ENCODE measurements at regions not wholly inside any gene's neighbourhood (a gene's known extent, or its start where the extent isn't known, plus 50 kb on each side); places are given as distances from the start of the nearest gene placed in this dataset.

DNA sequence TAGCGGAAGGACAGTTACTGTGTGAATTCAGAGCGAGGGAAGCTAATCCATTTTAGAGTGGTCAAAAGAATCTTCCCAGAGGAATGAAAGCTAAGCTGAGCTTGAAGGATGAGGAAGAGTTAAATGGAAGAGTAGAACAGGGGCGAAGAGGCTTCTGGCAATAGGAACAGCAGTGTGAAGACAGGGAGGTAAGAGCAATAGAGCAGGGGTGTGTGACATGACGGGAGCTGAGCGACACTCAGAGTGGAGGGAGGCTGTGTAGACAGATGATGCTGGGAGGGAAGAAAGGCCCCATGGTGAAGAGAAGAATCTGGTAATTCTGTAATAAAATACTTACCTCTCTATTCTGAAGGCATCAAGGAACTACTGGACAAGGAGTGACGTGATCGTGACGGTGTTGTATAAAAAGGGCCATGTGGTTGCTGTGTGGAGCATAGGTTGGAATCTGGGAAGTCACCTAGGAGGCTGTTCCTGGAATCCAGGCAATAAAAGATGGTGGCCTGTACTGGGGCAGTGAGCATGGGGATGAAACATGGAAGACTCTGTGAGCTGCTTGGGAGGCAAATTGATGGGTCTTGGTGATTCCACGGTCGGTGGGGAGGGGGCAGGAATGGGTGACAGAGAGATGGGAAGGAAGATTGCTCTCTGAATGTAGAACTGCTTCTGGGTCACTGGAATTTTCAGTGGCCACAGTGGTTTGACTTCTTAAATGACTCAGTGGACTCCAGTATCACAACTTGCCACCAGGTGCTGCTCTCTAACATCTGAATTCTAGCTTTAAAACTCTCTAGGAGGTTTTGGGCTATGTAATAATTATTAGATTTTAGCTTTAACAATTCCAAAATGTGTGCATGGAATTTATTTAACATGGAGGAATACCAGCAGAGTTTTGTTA lies 164.1 kb downstream of the ATP23 start:
- H3K4me1 Mint-ChIP-seq (ENCODE audit: low read depth, unreplicated experiment) = no peaks in the 10 kb centered on the region
- Histone ChIP-seq H3K36me3 (ENCODE audit: control insufficient read depth, insufficient read depth, low read length) (no peaks in the 10 kb centered on the region), H3K4me1 (no peaks in the 10 kb centered on the region), H3K4me3 (ENCODE audit: low read depth, low read length) (no peak overlapping the region), H3K27me3 (replicated peaks; ENCODE audit: control insufficient read depth, insufficient read depth, low read length) (no peaks in the 10 kb centered on the region), H3K9me3 (no peaks in the 10 kb centered on the region)
- ChIA-PET POLR2A (no interaction called here), CTCF (interaction anchor here (0.7 kb wide), 1 partner anchor 95 kb away, joined by 3 read pairs; no protein-coding TSS in a partner anchor)
- no peaks in the 10 kb centered on the region for H3K9me3 Mint-ChIP-seq (ENCODE audit: unreplicated experiment)
- peaks cover 2% of the 10 kb centered on the region for H3K27me3 Mint-ChIP-seq (ENCODE audit: insufficient read depth, unreplicated experiment)
- H3K36me3 Mint-ChIP-seq (ENCODE audit: insufficient read depth, unreplicated experiment) = no peaks in the 10 kb centered on the region
- H3K4me3 Mint-ChIP-seq (ENCODE audit: unreplicated experiment) = no peak overlapping the region
- DNase-seq = no peak
- intact Hi-C loops (cut with micrococcal nuclease; ENCODE audit: unreplicated experiment) = no loop called here
- BruUV-seq (replicated peaks) = no TSS peak
- H3K27ac Mint-ChIP-seq (ENCODE audit: unreplicated experiment) = no peak overlapping the region
- TF ChIP-seq, protein P1, sequence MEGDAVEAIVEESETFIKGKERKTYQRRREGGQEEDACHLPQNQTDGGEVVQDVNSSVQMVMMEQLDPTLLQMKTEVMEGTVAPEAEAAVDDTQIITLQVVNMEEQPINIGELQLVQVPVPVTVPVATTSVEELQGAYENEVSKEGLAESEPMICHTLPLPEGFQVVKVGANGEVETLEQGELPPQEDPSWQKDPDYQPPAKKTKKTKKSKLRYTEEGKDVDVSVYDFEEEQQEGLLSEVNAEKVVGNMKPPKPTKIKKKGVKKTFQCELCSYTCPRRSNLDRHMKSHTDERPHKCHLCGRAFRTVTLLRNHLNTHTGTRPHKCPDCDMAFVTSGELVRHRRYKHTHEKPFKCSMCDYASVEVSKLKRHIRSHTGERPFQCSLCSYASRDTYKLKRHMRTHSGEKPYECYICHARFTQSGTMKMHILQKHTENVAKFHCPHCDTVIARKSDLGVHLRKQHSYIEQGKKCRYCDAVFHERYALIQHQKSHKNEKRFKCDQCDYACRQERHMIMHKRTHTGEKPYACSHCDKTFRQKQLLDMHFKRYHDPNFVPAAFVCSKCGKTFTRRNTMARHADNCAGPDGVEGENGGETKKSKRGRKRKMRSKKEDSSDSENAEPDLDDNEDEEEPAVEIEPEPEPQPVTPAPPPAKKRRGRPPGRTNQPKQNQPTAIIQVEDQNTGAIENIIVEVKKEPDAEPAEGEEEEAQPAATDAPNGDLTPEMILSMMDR (IDR thresholded peaks at IDR 0.05; ENCODE audit: insufficient read depth in 1 of 2, low read depth in 1 of 2, low read length in 1 of 2, severe bottlenecking in 1 of 2, unreplicated experiment in 1 of 2) = peak; percentile 14 to 22

DNA sequence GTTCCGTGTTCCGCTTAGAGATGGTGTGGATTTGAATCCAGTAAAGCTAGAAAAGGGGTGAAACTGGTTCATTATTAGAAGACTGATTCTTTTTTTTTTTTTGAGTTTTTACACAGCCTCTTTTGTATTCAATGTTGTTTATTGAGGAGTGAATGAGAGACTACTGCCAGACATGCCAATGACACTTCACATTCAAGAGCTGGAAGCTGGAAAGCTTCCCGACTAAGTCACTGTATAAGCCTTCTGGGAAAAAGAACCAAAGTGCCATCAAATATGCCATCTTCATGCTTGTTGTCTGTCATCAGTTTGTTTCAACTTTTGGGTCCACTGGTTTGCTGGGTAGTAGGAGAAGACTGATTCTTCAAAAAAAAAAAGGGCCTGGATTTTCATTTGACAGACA lies 164.8 kb downstream of the ATP23 start:
- intact Hi-C loops (cut with micrococcal nuclease; ENCODE audit: unreplicated experiment) = no loop called here
- no peak overlapping the region for H3K27ac Mint-ChIP-seq (ENCODE audit: unreplicated experiment)
- no peak for DNase-seq
- no peak overlapping the region for H3K4me3 Mint-ChIP-seq (ENCODE audit: unreplicated experiment)
- POLR2A ChIA-PET = no interaction called here
- Histone ChIP-seq H3K27me3 (replicated peaks; ENCODE audit: control insufficient read depth, insufficient read depth, low read length) (no peaks in the 10 kb centered on the region), H3K4me3 (ENCODE audit: low read depth, low read length) (no peak overlapping the region), H3K9me3 (no peaks in the 10 kb centered on the region), H3K36me3 (ENCODE audit: control insufficient read depth, insufficient read depth, low read length) (no peaks in the 10 kb centered on the region), H3K4me1 (no peaks in the 10 kb centered on the region)
- CTCF ChIA-PET = interaction anchor here (0.7 kb wide), 1 partner anchor 94 kb away, joined by 3 read pairs; no protein-coding TSS in a partner anchor
- H3K27me3 Mint-ChIP-seq (ENCODE audit: insufficient read depth, unreplicated experiment) = peaks cover 2% of the 10 kb centered on the region
- TF ChIP-seq, protein P1 (IDR thresholded peaks at IDR 0.05; ENCODE audit: insufficient read depth in 1 of 2, low read depth in 1 of 2, low read length in 1 of 2, severe bottlenecking in 1 of 2, unreplicated experiment in 1 of 2) = no peak
- H3K36me3 Mint-ChIP-seq (ENCODE audit: insufficient read depth, unreplicated experiment) = no peaks in the 10 kb centered on the region
- no TSS peak for BruUV-seq (replicated peaks)
- H3K9me3 Mint-ChIP-seq (ENCODE audit: unreplicated experiment) = no peaks in the 10 kb centered on the region
- H3K4me1 Mint-ChIP-seq (ENCODE audit: low read depth, unreplicated experiment) = no peaks in the 10 kb centered on the region

- no peak for DNase-seq
- BruUV-seq (replicated peaks) = no TSS peak
- no peak overlapping the region for H3K4me3 ChIP-seq (ENCODE audit: low read depth, low read length)
- no peak overlapping the region for H3K4me3 Mint-ChIP-seq (ENCODE audit: unreplicated experiment)
- ChIA-PET CTCF (no interaction called here), POLR2A (no interaction called here)
- H3K9me3 Mint-ChIP-seq (ENCODE audit: unreplicated experiment) = no peaks in the 10 kb centered on the region
- H3K27me3 Mint-ChIP-seq (ENCODE audit: insufficient read depth, unreplicated experiment) = peaks cover 12% of the 10 kb centered on the region
- no peaks in the 10 kb centered on the region for H3K4me1 ChIP-seq
- no peaks in the 10 kb centered on the region for H3K27me3 ChIP-seq (replicated peaks; ENCODE audit: control insufficient read depth, insufficient read depth, low read length)
- no peaks in the 10 kb centered on the region for H3K36me3 ChIP-seq (ENCODE audit: control insufficient read depth, insufficient read depth, low read length)
- H3K9me3 ChIP-seq = no peaks in the 10 kb centered on the region
- intact Hi-C loops (cut with micrococcal nuclease; ENCODE audit: unreplicated experiment) = no loop called here
- TF ChIP-seq, protein P1 (IDR thresholded peaks at IDR 0.05; ENCODE audit: insufficient read depth in 1 of 2, low read depth in 1 of 2, low read length in 1 of 2, severe bottlenecking in 1 of 2, unreplicated experiment in 1 of 2) = no peak
- H3K36me3 Mint-ChIP-seq (ENCODE audit: insufficient read depth, unreplicated experiment) = no peaks in the 10 kb centered on the region
- no peak overlapping the region for H3K27ac Mint-ChIP-seq (ENCODE audit: unreplicated experiment)
- no peaks in the 10 kb centered on the region for H3K4me1 Mint-ChIP-seq (ENCODE audit: low read depth, unreplicated experiment)
Measured at GRCh38 chr12:58117201-58117600, 175.8 kb downstream of the ATP23 start.
